Right renal pelvis (tissue), 4 donors: ENCODE measurements at regions not wholly inside any gene's neighbourhood (a gene's known extent, or its start where the extent isn't known, plus 50 kb on each side); places are given as distances from the start of the nearest gene placed in this dataset.
"Not testable (repeated sequence)": the region's sequence is repeated elsewhere in the genome, so short reads cannot be mapped to it uniquely, and the experiment has no call there.

Source experiments
- DNase-seq, 4 donors: peaks; one replicate each; pipeline ENCODE4 v3.0.0-alpha.2; 2013; ENCODE audit warnings: low read depth in 4 of 4, low spot score in 3 of 4, missing footprints in 1 of 4

DNA sequence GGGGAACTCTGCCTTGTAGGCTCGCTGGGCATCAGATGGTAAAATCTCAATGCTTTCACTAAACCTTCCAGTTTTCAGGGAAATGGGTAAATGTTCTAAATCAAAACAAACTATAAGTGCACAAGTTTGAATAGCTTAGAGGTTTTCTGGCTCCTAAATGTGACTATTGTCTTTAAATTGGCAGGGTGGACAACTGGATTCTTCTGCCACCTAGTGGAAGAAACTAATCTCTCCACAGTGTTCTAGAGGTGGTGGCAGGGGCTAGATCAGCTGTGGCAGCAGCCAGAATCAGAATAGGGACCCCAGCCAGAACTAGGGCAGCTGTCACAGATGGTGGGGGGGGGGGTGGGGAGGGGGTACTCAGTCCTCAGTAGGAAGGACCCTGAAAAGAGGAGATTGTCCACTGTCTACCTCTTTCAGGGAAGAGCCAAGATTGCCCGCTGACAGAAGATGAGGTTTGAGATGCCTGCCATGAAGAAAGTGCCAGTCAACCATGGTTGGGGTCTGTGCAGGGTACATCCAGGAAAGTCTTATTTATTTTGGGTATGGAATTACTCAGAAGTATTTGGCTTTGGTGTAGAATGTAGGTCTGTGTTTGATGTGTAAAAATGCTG, 201.4 kb downstream of the CCNG2 start:
- peak; percentile 13 to 28 (median 22) for DNase-seq

DNA sequence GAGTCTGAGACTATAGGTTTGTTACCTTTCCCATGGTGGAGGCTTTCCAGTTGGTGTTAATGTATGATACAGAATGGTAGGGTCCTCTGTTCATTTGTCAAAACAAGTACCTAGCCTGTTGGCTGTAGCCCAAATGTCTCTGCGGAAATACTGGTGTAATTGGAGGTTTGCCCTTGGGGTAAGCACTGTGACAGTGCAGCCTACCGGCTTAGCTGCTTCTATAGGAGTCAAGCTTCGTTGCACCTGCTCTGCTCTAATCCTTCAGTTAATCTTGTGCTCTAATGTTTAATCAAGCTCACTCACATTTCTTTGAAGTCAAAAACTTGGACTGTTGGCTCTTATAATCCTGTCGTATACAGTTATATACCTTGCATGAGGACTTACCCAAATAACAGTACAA, 203.4 kb downstream of the CCNG2 start:
- peak in 2 of 4 donors; percentile 6 to 23 for DNase-seq

DNA sequence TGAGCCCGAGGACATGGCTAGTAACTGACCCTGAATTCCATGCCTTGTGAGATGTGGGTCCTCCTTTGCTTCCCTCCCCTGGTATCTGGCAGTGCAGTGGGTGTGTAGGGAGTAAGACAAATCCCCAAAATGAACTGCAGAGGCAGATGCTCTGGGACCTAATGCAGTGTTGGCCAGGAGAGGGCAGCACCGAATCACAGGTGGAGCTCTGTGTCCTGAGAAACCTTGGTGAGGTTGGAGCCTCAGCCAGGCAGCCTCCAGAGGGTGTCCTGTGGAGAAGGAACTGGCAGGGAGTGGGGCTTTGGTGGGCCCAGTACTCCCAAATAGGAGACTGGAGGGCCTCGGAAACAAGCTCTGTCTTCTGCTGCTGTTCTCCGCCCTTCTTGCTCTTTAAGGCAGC, 209.9 kb downstream of the CCNG2 start:
- DNase-seq: not testable (repeated sequence)

DNA sequence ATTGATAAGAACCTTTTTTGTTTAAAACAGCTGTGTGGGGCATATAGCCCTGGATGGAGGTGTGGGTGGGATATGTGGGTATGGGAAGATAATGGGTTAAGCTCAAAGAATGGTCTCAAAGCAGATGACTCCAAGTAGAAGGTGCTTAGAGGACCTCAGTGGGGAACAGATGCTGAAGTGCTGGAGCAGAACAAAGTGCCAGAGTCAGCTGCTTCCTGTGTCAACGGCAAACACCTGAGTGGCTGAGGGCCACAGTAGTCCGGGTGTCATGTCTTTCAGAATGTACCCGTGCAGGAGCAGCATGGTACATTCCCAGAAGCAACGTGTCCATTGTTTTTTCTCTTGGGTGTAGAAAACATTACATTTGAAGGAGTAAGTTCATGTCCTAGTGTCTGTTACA, 210.6 kb downstream of the CCNG2 start:
- DNase-seq: no peak

DNA sequence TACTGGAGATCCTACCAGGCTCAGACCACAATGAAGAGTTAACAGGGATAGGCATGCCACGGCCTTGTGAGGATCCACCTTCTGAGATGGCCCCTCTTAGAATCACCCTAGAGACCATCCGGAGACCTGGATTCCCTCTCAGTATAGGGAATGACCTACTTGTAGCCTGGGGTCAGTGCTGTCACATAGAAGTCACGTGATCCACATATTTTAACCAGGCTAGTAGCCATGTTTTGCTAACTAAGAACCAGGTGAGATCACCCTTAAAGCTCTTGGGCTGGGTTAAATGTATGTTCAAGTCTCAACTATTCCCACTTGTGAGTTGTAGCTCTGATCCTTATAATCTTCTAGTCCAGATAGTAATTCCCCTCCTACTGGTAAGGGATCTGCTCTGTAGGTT, 215.4 kb downstream of the CCNG2 start:
- no peak for DNase-seq

DNA sequence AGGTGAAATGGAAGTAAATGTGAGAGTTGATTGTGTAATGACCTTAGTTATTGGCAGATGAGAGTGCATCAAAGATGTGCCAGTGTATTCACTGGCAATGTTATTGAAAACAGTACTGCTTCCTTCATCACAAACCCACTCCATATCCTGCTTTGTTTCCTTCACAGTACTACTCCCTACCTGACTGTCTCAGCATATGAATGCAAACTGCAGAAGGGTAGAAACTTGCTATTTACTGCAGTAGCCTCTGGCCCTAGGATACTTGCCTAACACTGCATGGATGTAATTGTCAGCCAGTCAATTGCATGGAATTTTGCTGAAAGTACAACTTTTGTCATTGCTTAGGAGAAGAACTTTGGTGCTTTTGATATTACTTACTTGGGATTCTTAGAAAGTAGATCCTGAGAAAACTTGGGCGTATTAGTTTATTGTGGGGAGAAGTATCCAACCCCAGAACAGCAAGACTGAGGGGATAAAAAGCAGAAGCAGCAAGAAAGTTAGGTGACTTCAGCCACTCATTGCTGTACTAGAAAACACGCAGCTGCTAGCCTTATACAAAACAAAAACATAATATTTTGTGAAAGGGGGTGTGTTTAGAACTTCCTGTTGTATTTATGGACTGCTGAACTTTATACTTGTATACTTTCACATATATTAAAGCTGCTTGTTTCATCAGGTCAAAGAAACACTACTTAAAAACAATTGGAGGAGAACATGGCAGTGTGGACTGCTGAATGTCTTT, 219.0 kb downstream of the CCNG2 start:
- DNase-seq: no peak

DNA sequence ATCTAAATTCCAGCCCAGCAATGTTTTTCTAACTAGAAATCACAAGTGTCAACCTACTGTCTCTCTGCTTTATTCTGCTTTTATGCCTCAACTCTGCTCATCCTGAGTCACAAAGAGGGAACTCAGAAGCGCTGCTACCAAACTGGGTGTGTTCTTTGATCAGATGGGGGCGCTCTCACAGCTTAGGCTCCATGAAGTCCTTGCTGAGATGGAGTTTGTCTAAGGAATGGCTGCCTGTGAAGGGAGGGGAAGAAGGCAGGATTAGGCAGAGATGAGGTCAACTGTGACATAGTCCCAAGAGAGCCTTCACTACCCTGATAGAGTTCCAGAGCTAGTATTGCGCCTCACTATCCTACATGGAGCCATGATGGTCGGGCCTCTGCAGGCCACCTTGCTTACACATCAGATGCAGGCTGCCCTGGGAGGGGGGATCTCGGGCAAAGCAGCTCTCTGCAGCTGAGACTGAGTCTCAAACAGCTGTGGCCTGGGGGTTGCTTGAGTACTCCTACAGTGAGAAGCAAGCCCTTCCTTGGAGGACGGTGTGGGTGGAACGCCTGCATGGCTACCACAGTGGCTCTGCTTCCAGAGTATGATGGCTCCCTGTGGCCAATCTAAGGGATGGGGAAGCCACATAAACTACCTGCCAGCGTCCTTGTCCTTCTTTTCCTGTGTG, 219.9 kb downstream of the CCNG2 start:
- no peak for DNase-seq

DNA sequence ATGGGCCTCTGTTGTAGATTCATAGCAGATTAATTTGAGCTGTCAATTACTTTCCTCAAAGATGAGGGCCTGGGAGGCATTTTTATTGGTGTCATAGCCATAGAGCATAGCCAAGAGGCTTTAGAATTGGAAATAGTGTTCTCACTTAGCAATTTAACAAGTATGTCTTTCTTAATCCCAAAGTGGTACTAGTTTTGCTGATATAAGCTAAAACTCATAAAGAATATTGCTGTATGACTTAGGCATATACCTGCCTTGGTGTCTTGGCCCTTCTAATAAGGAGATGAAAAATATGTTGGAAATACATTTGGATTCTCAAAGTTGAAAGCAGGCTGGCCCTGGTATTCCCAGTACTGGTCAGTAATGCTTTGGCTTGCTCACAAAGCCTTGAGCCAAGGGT, 221.5 kb upstream of the CXCL13 start:
- DNase-seq: no peak

DNA sequence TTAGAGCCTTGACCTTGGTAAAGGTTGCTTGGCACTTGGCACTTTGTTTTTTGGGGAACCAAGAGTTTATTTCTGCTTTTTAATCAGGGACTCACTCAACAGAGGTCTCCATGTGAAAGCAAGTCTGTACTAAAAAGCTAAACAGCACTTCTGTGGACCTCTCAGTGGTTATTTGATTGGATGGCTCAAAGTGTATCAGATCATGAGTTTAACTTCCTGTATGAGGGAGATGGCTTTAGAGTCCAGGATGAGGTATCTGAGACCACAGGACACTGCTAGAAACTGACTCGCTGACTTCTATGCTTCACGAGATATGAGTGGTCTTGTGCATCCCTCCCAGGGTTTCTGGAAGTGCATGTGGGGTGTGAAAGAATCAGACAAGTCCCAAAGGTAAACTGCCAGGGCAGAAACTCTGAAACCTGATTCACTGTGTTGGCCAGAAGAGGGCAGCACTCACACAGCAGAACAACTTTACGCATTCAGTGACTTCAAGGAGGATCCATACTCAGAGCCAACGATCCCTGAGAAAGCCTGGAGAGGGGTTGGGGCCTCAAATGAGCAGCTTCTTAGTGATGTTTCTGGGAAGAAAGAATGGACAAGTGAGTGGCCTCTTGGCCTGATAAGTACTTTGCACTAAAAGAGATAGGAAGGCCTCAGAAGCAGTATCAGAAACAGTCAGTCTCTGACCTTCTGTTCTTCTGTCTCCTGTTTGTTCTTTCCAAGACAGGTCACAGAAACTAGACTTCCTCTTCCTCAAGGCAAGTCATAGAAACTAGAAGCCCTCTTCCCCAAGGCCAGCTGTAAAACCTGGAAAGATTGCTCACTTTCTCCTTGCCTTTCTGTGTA, 220.3 kb upstream of the CXCL13 start:
- peak; percentile 49 to 55 (median 52) for DNase-seq

DNA sequence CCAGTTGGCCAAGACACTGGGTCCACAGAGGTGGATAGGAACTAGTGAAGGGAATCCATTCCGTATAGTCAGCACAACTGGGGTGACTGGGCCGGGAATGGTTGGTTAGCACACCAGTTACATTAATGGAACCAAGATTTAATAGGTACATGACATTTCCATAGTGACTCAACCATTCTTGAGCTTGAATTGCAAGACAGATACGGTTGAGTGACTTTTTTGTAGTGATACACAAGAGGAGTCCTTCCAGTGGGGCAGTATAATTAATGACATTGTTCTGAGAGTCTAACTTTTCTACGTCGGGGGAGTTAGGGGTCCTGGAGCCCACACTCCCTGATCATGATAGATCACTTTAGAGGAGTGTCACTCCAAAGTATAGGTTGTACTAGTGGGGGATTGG, 211.6 kb upstream of the CXCL13 start:
- DNase-seq: peak in 1 of 4 donors; percentile 10

DNA sequence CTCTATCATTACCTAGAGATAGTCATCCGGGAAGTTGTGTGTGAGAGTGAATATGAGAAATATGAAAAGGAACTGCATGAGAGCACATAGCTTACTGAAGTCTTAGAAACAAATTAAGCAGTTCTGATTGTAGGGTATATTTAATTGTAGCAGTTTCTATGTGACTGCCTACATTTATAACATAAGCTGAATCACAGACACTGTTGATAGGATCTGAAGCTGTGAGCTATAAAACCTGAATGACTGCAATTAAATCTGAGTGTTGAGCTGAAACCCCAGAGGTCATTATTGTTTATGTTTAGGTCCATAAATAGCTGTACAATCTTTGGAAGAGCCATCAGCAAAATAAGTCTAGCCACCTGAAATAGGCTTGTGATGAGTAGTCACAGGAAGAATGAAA, 210.1 kb upstream of the CXCL13 start:
- DNase-seq: no peak

DNA sequence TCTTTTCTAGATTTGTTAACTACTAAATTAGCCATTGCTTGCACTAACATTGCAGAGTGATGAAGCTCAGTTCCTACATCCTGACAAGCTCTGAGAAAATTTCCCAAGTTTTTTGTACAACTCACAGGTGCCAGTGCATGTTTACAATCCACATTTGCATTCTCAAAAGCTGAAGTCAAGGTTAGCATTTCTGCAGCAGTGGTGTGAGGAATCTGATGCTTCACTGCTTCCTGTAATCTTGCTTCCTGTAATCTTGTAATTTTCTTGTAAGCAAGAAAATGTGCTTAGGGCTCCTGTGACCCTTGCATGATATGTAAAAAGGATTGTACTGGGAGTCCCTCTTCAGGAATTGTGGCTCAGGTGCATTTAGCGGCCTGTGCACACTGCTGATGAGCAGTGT, 207.4 kb upstream of the CXCL13 start:
- DNase-seq: no peak

DNA sequence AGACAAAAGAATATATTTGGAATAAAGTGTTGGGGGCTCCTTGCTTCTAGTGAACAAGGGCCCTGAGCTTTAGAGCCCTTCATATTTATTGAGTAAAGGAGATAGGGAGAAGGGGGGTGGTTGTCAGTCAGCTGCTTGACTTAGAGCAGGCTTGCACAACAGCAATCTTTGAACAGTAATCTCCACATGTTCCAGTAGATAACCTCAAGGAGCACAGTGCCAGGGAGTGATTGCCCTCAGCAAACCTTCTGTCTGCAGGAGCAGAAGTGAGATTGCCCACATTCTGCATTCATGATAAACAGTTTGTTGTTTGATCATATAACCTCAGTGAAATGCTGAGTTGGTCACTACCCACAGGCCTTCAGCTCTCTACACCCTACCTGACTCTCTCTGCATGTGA, 205.8 kb upstream of the CXCL13 start:
- DNase-seq: no peak

DNA sequence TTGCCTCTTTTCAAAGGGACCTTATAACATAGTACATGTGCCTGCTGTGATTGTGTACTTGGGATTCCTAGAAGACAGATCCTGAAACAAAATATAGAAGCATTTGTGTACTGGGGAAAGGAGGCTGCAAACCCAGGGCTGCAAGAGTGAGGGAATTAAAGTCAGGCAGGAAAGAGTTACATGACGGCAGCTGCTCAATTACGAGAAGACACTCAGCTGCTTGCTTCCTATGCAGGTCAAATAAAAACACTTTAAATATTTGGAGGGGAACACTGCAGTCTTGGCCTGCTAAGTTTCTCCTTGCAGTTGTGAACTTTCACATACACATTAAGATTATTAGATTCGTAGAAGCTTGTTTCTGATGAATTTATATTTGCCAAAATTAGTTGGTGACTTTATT, 191.9 kb upstream of the CXCL13 start:
- DNase-seq: no peak

DNA sequence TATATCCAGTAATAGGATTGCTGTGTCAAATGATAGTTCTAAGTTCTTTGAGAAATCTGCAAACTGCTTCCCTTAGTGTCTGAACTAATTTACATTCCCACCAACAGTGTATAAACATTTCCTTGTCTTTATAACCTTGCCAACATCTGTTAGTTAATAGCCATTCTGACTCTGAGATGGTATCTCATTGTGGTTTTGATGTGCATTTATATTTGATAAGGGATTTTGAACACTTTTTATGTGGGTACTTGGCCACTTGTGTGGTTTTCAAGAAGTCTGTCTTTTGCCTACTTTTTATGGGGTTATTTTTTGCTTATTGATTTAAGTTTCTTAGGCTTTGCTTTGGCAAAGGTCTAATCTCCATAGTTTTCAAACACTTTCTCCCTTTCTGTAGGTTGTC, 189.9 kb upstream of the CXCL13 start:
- no peak for DNase-seq

DNA sequence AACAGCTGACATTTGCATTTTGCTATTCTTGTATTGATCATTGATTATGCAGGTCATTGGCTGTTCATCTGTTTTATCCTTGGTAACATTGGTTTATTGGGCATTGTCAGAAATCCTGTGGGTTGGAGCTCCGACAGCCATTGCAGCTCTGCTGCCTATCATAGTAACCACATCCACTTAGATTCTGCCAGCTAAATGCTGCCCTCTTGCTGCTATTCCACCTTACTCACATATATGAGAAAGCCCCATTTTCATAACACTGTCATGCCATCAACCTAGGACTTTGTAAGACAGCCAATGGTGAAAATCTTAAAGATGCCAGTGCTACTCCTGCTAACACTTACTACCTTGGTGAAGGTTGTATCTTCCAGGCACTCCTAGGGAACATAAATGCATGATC, 187.3 kb upstream of the CXCL13 start:
- no peak for DNase-seq

DNA sequence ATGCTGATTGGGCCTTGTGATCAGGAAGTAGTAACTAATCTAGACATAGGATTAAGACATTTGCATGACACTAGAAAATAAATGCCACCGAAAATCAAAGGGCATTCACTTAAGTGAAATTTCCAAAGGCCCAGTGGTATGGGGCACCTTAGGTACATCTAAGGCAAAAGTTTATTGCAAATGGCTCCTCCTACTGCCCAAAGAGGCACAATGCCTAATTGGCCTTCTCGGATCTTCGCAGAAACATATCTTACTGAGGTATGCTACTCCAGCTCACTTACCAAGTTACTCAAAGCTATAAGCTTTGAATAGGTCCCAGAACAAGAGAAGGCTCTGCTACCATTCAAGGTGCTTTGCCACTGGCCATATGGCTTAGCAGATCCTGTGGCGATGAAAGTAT, 174.8 kb upstream of the CXCL13 start:
- DNase-seq: no peak

DNA sequence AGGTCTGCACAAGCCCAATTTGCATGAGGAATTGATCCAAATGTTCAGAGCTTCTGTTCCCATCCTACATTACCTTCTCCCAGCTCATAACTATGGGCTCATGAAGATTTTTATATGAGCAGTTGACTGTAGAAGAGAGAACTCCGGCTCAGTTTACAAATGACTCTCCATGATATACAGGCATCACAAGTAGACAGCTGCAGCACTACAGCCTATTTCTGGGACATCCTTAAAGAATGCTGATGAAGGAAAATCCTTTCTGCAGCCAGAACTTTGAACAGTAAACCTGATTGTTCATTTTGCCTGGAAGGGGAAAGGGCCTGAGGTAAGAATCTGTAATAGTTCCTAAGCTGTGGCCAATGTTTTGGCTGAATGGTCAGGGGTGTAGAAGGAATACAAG, 174.1 kb upstream of the CXCL13 start:
- no peak for DNase-seq

DNA sequence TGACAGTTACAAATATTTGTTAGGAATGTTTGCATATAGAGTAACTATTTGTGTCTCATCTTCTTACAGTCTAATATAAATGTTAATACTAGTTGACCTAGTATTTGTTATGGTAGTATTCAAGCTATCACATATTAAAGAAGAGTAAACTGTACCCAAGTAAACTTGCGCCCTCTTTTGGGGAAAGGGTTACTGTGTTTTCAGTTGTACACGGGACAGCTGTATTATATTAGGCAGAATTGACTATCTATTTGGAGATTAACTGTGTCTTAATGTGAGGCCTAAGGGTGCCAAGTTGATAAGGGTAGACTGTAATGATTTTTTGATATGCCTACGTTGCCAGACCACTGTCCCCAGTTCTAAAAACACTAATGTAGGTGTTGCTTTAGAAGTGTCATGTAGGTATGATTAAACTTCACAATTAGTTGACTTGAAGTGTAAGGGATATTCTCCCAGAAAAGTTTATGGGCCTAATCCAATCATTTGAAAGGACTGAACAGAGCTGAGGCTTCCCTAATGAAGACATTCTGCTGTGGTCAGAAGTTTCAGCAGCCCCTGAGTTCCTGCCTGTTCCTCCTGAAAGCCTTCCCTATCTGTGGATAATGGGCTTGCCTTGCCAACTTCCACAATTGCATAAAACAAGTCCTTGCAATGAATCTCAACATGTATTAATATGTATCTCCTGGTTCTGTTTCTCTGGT, 172.8 kb upstream of the CXCL13 start:
- DNase-seq: no peak

DNA sequence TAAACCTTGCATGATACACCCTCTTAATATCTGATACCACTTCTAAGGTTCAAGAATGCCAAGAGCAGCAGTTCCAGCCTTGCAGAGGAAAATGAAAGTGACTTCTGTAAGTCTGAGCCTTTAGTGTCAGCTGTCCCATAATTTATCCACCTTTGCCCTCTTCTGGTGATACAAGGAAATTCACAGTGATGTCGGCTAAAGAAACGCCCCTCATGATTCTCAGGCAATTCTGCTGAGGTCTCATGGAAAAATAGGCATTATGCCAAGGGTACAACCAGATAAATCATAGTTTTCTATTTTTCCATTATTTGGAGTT, 172.2 kb upstream of the CXCL13 start:
- DNase-seq: peak; percentile 28 to 47 (median 38)
